ENCODE measurements at regions not wholly inside any gene's neighbourhood (a gene's known extent, or its start where the extent isn't known, plus 50 kb on each side); places are given as distances from the start of the nearest gene placed in this dataset.
"Not testable (repeated sequence)": the region's sequence is repeated elsewhere in the genome, so short reads cannot be mapped to it uniquely, and the experiment has no call there.

- TF ChIP-seq USF2 (IDR thresholded peaks at IDR 0.05); ZNF302 (CRISPR knock-in tag; IDR thresholded peaks at IDR 0.05); EP300 (IDR thresholded peaks at IDR 0.05); CHD2 (IDR thresholded peaks at IDR 0.05; ENCODE audit: low read length, partially characterized antibody): not testable (repeated sequence)
- TF ChIP-seq, protein P1, sequence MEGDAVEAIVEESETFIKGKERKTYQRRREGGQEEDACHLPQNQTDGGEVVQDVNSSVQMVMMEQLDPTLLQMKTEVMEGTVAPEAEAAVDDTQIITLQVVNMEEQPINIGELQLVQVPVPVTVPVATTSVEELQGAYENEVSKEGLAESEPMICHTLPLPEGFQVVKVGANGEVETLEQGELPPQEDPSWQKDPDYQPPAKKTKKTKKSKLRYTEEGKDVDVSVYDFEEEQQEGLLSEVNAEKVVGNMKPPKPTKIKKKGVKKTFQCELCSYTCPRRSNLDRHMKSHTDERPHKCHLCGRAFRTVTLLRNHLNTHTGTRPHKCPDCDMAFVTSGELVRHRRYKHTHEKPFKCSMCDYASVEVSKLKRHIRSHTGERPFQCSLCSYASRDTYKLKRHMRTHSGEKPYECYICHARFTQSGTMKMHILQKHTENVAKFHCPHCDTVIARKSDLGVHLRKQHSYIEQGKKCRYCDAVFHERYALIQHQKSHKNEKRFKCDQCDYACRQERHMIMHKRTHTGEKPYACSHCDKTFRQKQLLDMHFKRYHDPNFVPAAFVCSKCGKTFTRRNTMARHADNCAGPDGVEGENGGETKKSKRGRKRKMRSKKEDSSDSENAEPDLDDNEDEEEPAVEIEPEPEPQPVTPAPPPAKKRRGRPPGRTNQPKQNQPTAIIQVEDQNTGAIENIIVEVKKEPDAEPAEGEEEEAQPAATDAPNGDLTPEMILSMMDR (IDR thresholded peaks at IDR 0.05): not testable (repeated sequence)
- TF ChIP-seq, protein P2, sequence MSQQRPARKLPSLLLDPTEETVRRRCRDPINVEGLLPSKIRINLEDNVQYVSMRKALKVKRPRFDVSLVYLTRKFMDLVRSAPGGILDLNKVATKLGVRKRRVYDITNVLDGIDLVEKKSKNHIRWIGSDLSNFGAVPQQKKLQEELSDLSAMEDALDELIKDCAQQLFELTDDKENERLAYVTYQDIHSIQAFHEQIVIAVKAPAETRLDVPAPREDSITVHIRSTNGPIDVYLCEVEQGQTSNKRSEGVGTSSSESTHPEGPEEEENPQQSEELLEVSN (IDR thresholded peaks at IDR 0.05; ENCODE audit: borderline replicate concordance, low read depth): not testable (repeated sequence)
These were observed 1937.7 kb downstream of the FOXD4L5 start for GRCh38 chr9:63347347-63347746.

All from A549 (cell line).